Skeletal muscle cell (primary cell): ENCODE measurements at regions not wholly inside any gene's neighbourhood (a gene's known extent, or its start where the extent isn't known, plus 50 kb on each side); places are given as distances from the start of the nearest gene placed in this dataset.
A peak's percentile ranks its signal among the peaks of the same experiment; 100 is the strongest.
"Not testable (repeated sequence)": the region's sequence is repeated elsewhere in the genome, so short reads cannot be mapped to it uniquely, and the experiment has no call there.

Experiments used
- DNase-seq: peaks from one replicate; pipeline ENCODE4 v3.0.0-alpha.2; 2010; ENCODE audit warnings: low read depth
- H3K4me3 ChIP-seq: 2 replicates; pipeline ENCODE4 v1.5.1; 2011; ENCODE audit warnings: low read depth, mild to moderate bottlenecking, control low read depth, low read length, moderate library complexity

DNA sequence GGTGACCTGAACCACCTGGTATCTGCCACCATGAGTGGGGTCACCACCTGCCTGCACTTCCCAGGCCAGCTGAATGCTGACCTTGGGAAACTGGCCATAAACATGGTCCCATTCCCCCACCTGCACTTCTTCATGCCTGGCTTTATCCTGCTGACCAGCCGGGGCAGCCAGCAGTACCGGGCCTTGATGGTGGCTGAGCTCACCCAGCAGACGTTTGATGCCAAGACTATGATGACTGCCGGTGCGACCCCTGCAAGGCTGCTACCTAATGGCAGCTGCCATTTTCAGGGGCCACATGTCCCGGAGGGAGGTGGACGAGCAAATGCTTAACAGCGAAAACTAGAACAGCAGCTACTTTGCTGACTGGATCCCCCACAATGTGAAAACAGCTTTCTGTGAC is 67.5 kb upstream of the FAM241A start:
- DNase-seq, result no peak
- H3K4me3 ChIP-seq, result no peak overlapping the region

DNA sequence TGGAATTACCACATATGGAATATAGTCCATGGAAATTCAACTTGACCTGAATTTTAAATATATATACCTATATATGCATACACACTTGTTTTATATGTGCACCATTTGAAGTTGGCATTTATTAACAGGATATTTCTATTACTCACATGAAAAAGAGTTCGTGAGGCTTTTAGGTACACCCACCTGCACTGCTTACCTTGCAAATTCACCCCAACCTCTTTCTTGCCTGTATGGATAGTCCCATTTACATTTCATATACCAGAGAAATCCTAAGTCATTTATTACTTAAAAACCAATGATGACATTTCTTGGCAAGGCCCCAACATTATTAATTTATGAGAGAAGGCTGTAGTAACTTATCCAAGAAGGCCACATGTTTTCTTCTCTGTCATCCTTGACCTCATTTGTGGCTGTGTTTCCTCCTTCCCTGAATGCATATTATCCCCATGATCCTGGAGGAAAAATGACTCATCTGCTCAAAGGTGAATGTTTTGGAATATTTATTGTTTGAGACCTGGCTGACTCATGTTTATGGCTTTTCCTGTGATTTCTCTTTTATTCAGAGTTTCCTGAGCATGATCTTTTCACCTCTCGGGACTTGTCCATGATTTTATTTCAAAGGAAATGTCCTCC is 62.2 kb upstream of the FAM241A start:
- peak; percentile 32 for DNase-seq
- no peak overlapping the region for H3K4me3 ChIP-seq

DNA sequence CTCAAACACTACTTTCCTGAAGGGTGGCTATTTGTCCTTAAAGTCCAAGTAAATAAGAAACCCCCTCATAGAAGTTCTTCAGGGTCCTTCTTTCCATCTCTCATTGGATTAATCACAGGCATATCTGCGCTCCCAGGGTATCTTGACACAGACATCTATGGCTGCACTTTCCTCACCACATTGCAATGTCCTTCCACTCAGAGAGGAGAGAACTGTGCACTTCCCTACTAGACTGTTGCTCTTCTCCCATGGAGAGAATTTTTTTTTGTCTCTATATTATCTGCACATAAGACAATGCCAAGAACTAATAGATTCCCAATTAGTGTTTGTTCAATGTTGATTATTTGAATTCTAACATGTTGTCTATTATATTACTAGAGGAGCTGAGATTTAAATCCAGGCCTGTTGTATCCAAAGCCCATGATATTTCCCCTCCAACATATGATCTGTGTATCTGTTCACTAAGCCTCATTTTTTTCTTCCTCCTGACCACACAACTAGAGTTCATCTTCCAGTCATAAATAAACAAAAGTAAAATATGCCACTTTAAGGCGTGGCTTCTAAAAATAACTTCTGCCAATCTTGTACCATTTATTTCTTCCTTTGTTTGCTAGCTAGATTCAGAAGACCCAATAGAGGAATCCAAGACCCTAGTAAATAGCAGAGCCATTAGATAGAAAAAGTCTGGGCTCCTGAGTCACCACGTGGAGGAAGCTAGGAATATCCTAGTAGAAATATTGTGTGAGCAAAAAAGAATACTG is 61.5 kb upstream of the FAM241A start:
- H3K4me3 ChIP-seq, result no peak overlapping the region
- no peak for DNase-seq

DNA sequence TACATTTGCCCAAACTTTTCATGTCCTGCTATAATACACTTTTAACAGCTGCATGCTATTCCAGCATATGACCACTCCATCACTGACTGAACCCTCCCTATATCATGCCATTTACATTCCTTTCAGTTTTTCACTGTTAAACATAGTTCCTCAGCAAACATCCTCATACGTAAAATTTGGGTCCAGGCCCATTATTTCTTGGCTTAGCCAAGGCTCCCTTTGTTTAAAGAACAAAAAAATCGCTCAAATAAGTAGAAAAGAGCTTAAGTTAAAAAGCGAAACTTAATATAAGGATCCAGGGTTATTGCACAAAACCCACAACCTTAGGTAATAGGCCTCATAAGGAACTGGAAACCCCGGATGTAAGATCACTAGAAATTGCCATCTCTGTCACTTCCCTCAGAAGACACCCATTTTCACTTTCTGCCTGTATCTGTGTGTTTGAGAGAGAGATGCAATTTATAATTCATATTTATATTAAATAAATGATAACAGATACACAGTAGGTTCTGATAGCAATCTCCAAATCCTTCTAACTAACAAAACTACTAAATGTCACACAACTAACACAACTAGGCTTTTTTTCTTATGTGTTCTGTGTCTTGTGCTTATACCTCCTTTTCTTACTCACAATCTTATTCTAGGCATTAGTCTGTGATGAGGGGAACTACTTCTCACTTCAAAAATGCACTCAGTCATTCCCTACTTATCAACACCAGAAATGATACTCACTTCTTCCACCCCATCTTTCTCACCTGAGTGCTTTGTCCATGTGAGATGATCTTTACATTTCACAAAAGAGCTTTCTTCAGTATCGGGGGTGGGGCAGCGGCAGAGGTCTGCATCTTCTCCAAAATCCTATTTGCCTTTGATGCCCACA is 59.9 kb upstream of the FAM241A start:
- DNase-seq, result no peak
- H3K4me3 ChIP-seq, result no peak overlapping the region

DNA sequence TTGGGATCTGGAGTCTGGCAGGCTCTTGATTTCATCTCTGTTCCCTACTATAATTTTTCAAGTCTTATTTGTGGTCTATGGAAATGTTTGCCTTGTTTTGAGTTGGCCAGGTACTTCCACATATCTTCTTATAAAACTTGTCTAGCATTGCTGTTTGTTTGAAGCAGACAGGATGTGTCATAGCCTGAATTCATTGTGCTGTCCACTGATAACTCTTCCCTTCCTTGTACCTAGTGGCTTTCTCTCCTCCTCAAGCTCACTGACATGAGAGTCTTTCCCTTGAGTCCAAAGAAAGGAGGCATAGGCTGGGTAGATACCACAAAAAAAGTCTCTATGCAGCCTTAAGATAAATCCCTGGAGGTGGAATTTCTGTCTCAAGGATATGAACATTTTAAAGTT is 59.2 kb upstream of the FAM241A start:
- no peak overlapping the region for H3K4me3 ChIP-seq
- DNase-seq, result no peak

DNA sequence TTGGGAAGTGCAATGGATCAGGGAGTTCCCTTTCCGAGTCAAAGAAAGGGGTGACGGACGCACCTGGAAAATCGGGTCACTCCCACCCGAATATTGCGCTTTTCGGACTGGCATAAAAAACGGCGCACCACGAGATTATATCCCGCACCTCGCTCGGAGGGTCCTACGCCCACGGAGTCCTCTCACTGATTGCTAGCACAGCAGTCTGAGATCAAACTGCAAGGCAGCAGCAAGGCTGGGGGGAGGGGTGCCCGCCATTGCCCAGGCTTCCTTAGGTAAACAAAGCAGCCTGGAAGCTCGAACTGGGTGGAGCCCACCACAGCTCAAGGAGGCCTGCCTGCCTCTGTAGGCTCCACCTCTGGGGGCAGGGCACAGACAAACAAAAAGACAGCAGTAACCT is 58.6 kb upstream of the FAM241A start:
- DNase-seq, H3K4me3 ChIP-seq: not testable (repeated sequence)

DNA sequence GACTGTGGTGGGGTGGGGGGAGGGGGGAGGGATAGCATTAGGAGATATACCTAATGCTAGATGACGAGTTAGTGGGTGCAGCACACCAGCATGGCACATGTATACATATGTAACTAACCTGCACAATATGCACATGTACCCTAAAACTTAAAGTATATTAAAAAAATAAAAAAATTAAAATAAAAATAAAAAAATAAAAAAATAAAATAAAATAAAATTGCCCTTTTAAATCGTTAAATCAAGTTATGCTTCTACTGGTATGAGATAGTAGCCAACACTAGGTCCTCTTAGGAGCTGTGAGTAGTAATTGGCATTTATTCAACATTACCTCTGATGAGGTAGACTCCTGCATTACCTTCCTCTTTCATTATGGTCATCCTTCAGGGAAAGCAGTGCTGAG is 52.9 kb upstream of the FAM241A start:
- not testable (repeated sequence) for DNase-seq, H3K4me3 ChIP-seq

DNA sequence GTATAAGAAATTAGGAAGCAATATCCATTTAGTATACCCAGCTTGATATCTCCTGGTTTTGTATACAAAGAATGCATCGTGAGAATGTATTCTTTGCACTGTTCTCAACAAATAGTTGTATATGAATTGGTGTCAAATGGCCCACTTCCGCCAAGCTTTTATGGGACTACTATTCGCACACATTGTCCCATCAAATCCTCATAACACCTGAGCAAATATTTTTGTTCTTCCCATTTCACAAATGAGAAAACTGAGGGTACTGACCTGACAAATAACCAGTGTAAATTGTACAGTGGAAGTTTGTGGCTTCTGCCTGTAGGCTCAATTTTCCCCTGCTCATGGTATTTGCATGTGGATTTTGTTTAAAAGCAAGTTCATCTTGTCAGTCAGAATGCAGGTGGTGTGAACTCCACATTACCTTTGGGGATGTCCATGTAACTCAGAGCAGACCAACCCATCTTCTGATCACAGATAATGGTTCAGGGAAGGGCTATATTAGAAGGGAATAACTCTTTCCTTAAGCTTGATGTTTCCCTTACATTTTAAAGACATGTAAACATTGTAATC is 51.5 kb upstream of the FAM241A start:
- H3K4me3 ChIP-seq, result no peak overlapping the region
- no peak for DNase-seq

DNA sequence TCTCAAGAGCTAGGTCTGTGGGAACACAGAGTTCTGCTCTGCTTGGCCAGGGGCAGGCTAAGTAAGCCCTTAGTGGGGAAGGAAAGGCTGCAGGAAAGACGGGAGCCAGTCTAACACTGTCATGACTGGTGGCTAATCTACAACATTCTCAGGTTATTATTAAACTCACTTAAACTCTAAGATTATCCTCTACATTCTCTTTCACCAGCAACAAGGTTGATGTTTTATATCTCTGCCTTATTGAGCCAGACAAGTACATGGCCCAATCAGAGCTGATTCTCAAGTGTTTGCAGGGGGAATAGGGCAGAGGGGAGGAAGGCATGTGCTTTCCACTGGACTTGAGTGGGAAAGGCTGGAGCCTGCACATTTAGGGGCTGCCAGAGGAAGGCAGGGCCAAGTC is 50.9 kb upstream of the FAM241A start:
- DNase-seq, result no peak
- no peak overlapping the region for H3K4me3 ChIP-seq
